Fibroblast of pulmonary artery (primary cell): ENCODE measurements at regions not wholly inside any gene's neighbourhood (a gene's known extent, or its start where the extent isn't known, plus 50 kb on each side); places are given as distances from the start of the nearest gene placed in this dataset.

Experiments used
- DNase-seq: peaks from one replicate; pipeline ENCODE4 v3.0.0-alpha.2; 2010; ENCODE audit warnings: low read depth
- H3K4me3 ChIP-seq: replicated peaks from 2 replicates; pipeline ENCODE4 v1.5.1; 2011; ENCODE audit warnings: low read depth, mild to moderate bottlenecking, control low read depth, low read length, moderate library complexity
- TF ChIP-seq, protein P1 (sequence below): IDR thresholded peaks from 2 replicates; pipeline ENCODE4 v1.5.1; 2011; ENCODE audit warnings: mild to moderate bottlenecking, control low read depth, low read length, inconsistent platforms; ENCODE audit errors: missing control alignments

GRCh38 chr5:145708169-145708568 lies 127.0 kb downstream of the PRELID2 start:
- no peak for DNase-seq
- TF ChIP-seq, protein P1, sequence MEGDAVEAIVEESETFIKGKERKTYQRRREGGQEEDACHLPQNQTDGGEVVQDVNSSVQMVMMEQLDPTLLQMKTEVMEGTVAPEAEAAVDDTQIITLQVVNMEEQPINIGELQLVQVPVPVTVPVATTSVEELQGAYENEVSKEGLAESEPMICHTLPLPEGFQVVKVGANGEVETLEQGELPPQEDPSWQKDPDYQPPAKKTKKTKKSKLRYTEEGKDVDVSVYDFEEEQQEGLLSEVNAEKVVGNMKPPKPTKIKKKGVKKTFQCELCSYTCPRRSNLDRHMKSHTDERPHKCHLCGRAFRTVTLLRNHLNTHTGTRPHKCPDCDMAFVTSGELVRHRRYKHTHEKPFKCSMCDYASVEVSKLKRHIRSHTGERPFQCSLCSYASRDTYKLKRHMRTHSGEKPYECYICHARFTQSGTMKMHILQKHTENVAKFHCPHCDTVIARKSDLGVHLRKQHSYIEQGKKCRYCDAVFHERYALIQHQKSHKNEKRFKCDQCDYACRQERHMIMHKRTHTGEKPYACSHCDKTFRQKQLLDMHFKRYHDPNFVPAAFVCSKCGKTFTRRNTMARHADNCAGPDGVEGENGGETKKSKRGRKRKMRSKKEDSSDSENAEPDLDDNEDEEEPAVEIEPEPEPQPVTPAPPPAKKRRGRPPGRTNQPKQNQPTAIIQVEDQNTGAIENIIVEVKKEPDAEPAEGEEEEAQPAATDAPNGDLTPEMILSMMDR: no peak
- H3K4me3 ChIP-seq: no peak overlapping the region

- no peak overlapping the region for H3K4me3 ChIP-seq
- no peak for DNase-seq
- TF ChIP-seq, protein P1: no peak
Measured at GRCh38 chr5:145704724-145705123, 130.4 kb downstream of the PRELID2 start.

- TF ChIP-seq, protein P1: no peak
Measured at GRCh38 chr5:145703856-145704255, 131.3 kb downstream of the PRELID2 start.

GRCh38 chr5:145701404-145701803 lies 133.7 kb downstream of the PRELID2 start:
- TF ChIP-seq, protein P1: no peak
- H3K4me3 ChIP-seq: no peak overlapping the region
- no peak for DNase-seq

More at GRCh38 chr5:145703856-145704255, 131.3 kb downstream of the PRELID2 start:
- H3K4me3 ChIP-seq: no peak overlapping the region
- no peak for DNase-seq

- no peak overlapping the region for H3K4me3 ChIP-seq
- TF ChIP-seq, protein P1: no peak
- no peak for DNase-seq
Measured at GRCh38 chr5:145699846-145700245, 135.3 kb downstream of the PRELID2 start.

- no peak overlapping the region for H3K4me3 ChIP-seq
- TF ChIP-seq, protein P1: peak; percentile 81
- DNase-seq: peak; percentile 80
Measured at GRCh38 chr5:145697251-145697990, 137.7 kb downstream of the PRELID2 start.

DNA sequence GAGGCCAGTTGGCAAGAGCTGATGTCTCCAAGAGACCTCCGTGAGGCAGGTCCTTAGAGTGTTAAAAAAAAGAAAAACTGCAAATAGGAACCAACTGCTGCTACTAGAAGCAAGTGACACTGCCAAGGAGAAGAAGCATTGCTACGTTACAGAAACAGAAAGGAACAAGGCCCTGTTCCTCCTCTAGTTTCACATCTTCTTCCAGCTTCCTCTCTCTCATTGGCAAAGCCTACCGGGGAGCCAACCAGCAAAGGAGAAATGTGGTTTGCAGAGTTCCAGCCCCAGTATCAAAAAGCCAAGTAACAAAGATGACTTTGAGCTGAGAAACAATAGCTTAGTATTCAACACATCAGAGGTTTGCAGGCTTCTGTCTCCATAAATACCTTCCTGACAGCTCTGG lies 145.9 kb downstream of the PRELID2 start:
- TF ChIP-seq, protein P1: no peak
- no peak overlapping the region for H3K4me3 ChIP-seq
- no peak for DNase-seq
